GM23338 (cell line): ENCODE measurements at regions not wholly inside any gene's neighbourhood (a gene's known extent, or its start where the extent isn't known, plus 50 kb on each side); places are given as distances from the start of the nearest gene placed in this dataset.
"Not testable (repeated sequence)": the region's sequence is repeated elsewhere in the genome, so short reads cannot be mapped to it uniquely, and the experiment has no call there.

Experiments used
- CREB1 ChIP-seq: fragments of 250-450 bp; sonication (Bioruptor Pico); IDR thresholded peaks from 2 replicates; pipeline ENCODE4 v1.5.0; 2020; ENCODE audit warnings: low read depth, mild to moderate bottlenecking, moderate library complexity
- EZH2 ChIP-seq: fragments of 200-600 bp; sonication (generic); IDR thresholded peaks from one replicate; pipeline ENCODE4 v1.8.0; 2017; ENCODE audit warnings: antibody characterized with exemption, mild to moderate bottlenecking, low read depth; ENCODE audit not compliant: unreplicated experiment
- EZH2phosphoT487 ChIP-seq: fragments of 200-600 bp; sonication (generic); IDR thresholded peaks from one replicate; pipeline ENCODE4 v1.8.1; 2018; ENCODE audit warnings: antibody characterized with exemption; ENCODE audit not compliant: unreplicated experiment
- JUNB ChIP-seq: IDR thresholded peaks from one replicate; pipeline ENCODE4 v1.6.1; 2016; ENCODE audit warnings: antibody characterized with exemption; ENCODE audit not compliant: unreplicated experiment
- POLR2AphosphoS5 ChIP-seq: IDR thresholded peaks from 2 replicates; pipeline ENCODE4 v1.6.1; 2016; ENCODE audit warnings: antibody characterized with exemption, low read depth
- REST ChIP-seq: IDR thresholded peaks from one replicate; pipeline ENCODE4 v1.6.1; 2018; ENCODE audit warnings: antibody characterized with exemption; ENCODE audit not compliant: unreplicated experiment
- ZNF114 ChIP-seq: fragments of 250-450 bp; sonication (Bioruptor Pico); IDR thresholded peaks from 2 replicates; pipeline ENCODE4 v1.5.0; 2020; ENCODE audit warnings: mild to moderate bottlenecking, moderate library complexity
- ZNF331 ChIP-seq: fragments of 250-450 bp; sonication (Bioruptor Pico); IDR thresholded peaks from 2 replicates; pipeline ENCODE4 v1.5.0; 2020; ENCODE audit warnings: low read depth, mild to moderate bottlenecking, moderate library complexity
- TF ChIP-seq, protein P1 (sequence below), 2 experiments: fragments of 200-600 bp in 1 of 2; sonication (generic) in 1 of 2; conservative IDR thresholded peaks; 2 replicates each; pipeline versions ENCODE4 v1.5.1 to v1.6.1; 2016 to 2017; ENCODE audit warnings: antibody characterized with exemption in 2 of 2, low read depth in 2 of 2, mild to moderate bottlenecking in 2 of 2, moderate library complexity in 1 of 2

- TF ChIP-seq, protein P1, sequence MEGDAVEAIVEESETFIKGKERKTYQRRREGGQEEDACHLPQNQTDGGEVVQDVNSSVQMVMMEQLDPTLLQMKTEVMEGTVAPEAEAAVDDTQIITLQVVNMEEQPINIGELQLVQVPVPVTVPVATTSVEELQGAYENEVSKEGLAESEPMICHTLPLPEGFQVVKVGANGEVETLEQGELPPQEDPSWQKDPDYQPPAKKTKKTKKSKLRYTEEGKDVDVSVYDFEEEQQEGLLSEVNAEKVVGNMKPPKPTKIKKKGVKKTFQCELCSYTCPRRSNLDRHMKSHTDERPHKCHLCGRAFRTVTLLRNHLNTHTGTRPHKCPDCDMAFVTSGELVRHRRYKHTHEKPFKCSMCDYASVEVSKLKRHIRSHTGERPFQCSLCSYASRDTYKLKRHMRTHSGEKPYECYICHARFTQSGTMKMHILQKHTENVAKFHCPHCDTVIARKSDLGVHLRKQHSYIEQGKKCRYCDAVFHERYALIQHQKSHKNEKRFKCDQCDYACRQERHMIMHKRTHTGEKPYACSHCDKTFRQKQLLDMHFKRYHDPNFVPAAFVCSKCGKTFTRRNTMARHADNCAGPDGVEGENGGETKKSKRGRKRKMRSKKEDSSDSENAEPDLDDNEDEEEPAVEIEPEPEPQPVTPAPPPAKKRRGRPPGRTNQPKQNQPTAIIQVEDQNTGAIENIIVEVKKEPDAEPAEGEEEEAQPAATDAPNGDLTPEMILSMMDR (conservative IDR thresholded peaks at IDR 0.05; ENCODE audit: low read depth in 2 of 2) = not testable (repeated sequence)
- TF ChIP-seq ZNF114 (CRISPR knock-in tag); EZH2phosphoT487; REST; POLR2AphosphoS5; EZH2; JUNB; CREB1 (CRISPR knock-in tag); ZNF331: not testable (repeated sequence)
Measured at GRCh38 chr15:55077052-55077451, 119.7 kb downstream of the RSL24D1 start.
